ENCODE measurements at regions not wholly inside any gene's neighbourhood (a gene's known extent, or its start where the extent isn't known, plus 50 kb on each side); places are given as distances from the start of the nearest gene placed in this dataset.

DNA sequence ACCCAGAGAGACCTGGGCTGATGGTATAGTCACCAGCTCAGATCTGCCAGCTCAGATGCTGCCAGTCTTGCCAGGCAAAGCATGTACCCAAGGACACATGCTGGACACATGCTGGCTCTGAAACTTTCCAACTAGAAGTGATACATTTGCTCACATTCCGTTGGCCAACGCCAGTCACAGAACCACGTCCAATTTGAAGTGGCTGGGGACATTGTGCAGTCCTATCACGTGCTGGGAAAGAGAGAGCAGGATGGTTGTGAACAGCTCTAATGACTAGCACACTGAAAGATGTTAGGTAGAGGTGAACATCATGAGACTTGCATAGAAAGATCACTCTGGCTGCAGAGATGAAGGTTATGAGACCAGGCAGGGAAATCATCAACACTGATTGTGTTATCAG lies 308.5 kb upstream of the ROPN1 start:
- WGBS (ENCODE audit: insufficient coverage), result 78% methylated on average over 4 of the region's 4 CpGs
- TF ChIP-seq, protein P1, sequence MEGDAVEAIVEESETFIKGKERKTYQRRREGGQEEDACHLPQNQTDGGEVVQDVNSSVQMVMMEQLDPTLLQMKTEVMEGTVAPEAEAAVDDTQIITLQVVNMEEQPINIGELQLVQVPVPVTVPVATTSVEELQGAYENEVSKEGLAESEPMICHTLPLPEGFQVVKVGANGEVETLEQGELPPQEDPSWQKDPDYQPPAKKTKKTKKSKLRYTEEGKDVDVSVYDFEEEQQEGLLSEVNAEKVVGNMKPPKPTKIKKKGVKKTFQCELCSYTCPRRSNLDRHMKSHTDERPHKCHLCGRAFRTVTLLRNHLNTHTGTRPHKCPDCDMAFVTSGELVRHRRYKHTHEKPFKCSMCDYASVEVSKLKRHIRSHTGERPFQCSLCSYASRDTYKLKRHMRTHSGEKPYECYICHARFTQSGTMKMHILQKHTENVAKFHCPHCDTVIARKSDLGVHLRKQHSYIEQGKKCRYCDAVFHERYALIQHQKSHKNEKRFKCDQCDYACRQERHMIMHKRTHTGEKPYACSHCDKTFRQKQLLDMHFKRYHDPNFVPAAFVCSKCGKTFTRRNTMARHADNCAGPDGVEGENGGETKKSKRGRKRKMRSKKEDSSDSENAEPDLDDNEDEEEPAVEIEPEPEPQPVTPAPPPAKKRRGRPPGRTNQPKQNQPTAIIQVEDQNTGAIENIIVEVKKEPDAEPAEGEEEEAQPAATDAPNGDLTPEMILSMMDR (IDR thresholded peaks at IDR 0.05), result no peak
- Histone ChIP-seq H3K27me3 (ENCODE audit: control insufficient read depth, insufficient read depth, low read length) (no peaks in the 10 kb centered on the region), H3K9me3 (ENCODE audit: control insufficient read depth, insufficient read depth, low read length) (no peaks in the 10 kb centered on the region), H3K4me1 (ENCODE audit: control insufficient read depth, insufficient read depth, low read length) (no peaks in the 10 kb centered on the region), H3K36me3 (ENCODE audit: control insufficient read depth, insufficient read depth, low read length) (no peaks in the 10 kb centered on the region), H3K27ac (ENCODE audit: low read length) (no peak overlapping the region), H3K4me3 (ENCODE audit: low read length) (no peak overlapping the region)
- no peak for ATAC-seq
- Mint-ChIP-seq H3K4me1 (no peaks in the 10 kb centered on the region), H3K36me3 (no peaks in the 10 kb centered on the region), H3K27ac (no peak overlapping the region), H3K4me3 (no peak overlapping the region), H3K9me3 (no peaks in the 10 kb centered on the region), H3K27me3 (ENCODE audit: low read depth in 2 of 2) (peaks cover 10 to 21% of the 10 kb centered on the region in 2 donors)
- DNase-seq, result no peak
- intact Hi-C loops (cut with micrococcal nuclease), result no loop called here

DNA sequence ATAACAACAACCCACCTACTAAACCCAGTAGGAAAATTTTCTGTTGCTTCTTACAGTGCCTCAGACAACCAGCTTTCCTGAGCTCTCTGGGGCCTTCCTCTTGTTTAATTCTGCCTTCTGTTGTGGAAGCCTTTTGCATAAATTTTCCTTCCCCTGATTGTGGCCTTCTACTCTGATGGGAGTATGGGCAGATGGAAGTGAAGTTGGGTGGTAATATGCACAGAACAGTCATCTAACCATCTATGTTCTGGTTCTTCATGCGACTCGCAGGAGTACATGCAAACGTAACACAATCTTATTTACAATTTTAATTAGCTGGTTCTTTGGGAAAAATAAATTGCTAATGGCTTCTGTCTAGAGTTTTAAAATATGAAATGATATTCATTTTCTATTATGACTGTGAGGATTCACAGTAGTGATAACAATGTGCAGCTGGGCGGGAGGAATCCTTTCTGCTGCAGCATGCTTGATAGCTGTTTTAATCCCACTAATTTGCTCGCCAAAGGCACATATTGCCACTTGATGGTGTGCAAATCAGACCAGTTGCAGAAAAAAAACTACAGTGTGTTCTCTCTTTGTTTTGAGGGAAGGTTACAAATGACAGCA lies 311.5 kb upstream of the ROPN1 start:
- intact Hi-C loops (cut with micrococcal nuclease), result no loop called here
- Mint-ChIP-seq H3K4me3 (no peak overlapping the region), H3K4me1 (no peaks in the 10 kb centered on the region), H3K36me3 (peaks cover 5% of the 10 kb centered on the region), H3K27me3 (ENCODE audit: low read depth in 2 of 2) (peaks cover 0 to 9% of the 10 kb centered on the region in 2 donors), H3K27ac (no peak overlapping the region), H3K9me3 (peaks cover 2 to 12% of the 10 kb centered on the region in 2 donors)
- WGBS (ENCODE audit: insufficient coverage), result 91% methylated on average over 2 of the region's 5 CpGs
- ATAC-seq (no peak), DNase-seq (no peak)
- H3K27me3 ChIP-seq (ENCODE audit: control insufficient read depth, insufficient read depth, low read length), result no peaks in the 10 kb centered on the region
- no peak overlapping the region for H3K27ac ChIP-seq (ENCODE audit: low read length)
- no peaks in the 10 kb centered on the region for H3K4me1 ChIP-seq (ENCODE audit: control insufficient read depth, insufficient read depth, low read length)
- no peak overlapping the region for H3K4me3 ChIP-seq (ENCODE audit: low read length)
- H3K36me3 ChIP-seq (ENCODE audit: control insufficient read depth, insufficient read depth, low read length), result no peaks in the 10 kb centered on the region
- H3K9me3 ChIP-seq (ENCODE audit: control insufficient read depth, insufficient read depth, low read length), result peaks cover 2% of the 10 kb centered on the region
- TF ChIP-seq, protein P1 (IDR thresholded peaks at IDR 0.05), result no peak

DNA sequence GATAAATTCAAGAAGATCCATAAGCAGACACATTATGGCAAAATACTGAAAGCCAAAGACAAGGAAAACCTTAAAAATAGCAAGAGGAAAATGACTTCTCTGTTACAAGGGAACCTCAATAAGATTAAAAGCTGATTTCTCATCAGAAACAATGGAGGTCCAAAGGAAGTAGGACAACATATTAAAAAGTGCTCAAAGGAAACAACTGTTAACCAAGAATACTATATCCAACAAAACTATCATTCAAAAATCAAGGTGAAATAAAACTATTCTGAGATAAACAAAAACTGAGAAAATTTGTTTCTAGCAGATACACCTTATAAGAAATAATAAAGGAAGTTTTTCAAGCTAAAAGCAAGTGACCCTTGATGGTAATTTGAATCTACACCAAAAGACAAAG lies 314.7 kb upstream of the ROPN1 start:
- no peak for DNase-seq
- Histone ChIP-seq H3K9me3 (ENCODE audit: control insufficient read depth, insufficient read depth, low read length) (peaks cover 2% of the 10 kb centered on the region), H3K4me3 (ENCODE audit: low read length) (no peak overlapping the region), H3K27me3 (ENCODE audit: control insufficient read depth, insufficient read depth, low read length) (no peaks in the 10 kb centered on the region), H3K27ac (ENCODE audit: low read length) (no peak overlapping the region), H3K36me3 (ENCODE audit: control insufficient read depth, insufficient read depth, low read length) (no peaks in the 10 kb centered on the region), H3K4me1 (ENCODE audit: control insufficient read depth, insufficient read depth, low read length) (no peaks in the 10 kb centered on the region)
- TF ChIP-seq, protein P1 (IDR thresholded peaks at IDR 0.05), result no peak
- ATAC-seq, result no peak
- peaks cover 2 to 19% of the 10 kb centered on the region in 2 donors for H3K27me3 Mint-ChIP-seq (ENCODE audit: low read depth in 2 of 2)
- H3K9me3 Mint-ChIP-seq, result peaks cover 2 to 12% of the 10 kb centered on the region in 2 donors
- H3K36me3 Mint-ChIP-seq, result peaks cover 5% of the 10 kb centered on the region
- no peak overlapping the region for H3K4me3 Mint-ChIP-seq
- intact Hi-C loops (cut with micrococcal nuclease), result no loop called here
- H3K27ac Mint-ChIP-seq, result no peak overlapping the region
- no peaks in the 10 kb centered on the region for H3K4me1 Mint-ChIP-seq

DNA sequence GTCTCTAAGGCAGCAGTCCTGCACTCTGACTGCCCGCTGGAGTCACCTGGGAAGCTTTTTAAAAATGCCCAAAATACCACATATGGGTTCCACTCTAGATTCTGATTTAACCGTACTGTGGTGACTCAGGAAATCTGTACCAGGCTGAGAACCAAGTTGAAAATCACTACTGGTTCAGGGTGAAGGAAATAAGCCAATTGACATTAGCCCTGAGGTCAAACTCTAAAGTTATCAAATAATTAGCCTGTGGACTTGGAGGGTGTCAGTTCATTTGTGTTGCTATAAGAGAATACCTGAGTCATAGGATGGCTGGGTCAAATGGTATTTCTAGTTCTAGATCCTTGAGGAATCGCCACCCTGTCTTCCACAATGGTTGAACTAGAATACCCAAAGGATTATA lies 321.7 kb upstream of the ROPN1 start:
- Histone ChIP-seq H3K4me1 (ENCODE audit: control insufficient read depth, insufficient read depth, low read length) (no peaks in the 10 kb centered on the region), H3K4me3 (ENCODE audit: low read length) (no peak overlapping the region), H3K9me3 (ENCODE audit: control insufficient read depth, insufficient read depth, low read length) (no peaks in the 10 kb centered on the region), H3K36me3 (ENCODE audit: control insufficient read depth, insufficient read depth, low read length) (no peaks in the 10 kb centered on the region), H3K27me3 (ENCODE audit: control insufficient read depth, insufficient read depth, low read length) (no peaks in the 10 kb centered on the region), H3K27ac (ENCODE audit: low read length) (no peak overlapping the region)
- Mint-ChIP-seq H3K4me1 (no peaks in the 10 kb centered on the region), H3K36me3 (no peaks in the 10 kb centered on the region), H3K27me3 (ENCODE audit: low read depth in 2 of 2) (peaks cover 6 to 16% of the 10 kb centered on the region in 2 donors), H3K27ac (no peak overlapping the region), H3K4me3 (no peak overlapping the region), H3K9me3 (no peaks in the 10 kb centered on the region)
- intact Hi-C loops (cut with micrococcal nuclease), result no loop called here
- WGBS (ENCODE audit: insufficient coverage), result 77% methylated on average over 3 of the region's 3 CpGs
- DNase-seq (no peak), ATAC-seq (no peak)
- TF ChIP-seq, protein P1 (IDR thresholded peaks at IDR 0.05), result no peak

All from natural killer cell (primary cell).